Ammon's horn (tissue), 1 donor: ENCODE measurements at regions not wholly inside any gene's neighbourhood (a gene's known extent, or its start where the extent isn't known, plus 50 kb on each side); places are given as distances from the start of the nearest gene placed in this dataset.
"Not testable (repeated sequence)": the region's sequence is repeated elsewhere in the genome, so short reads cannot be mapped to it uniquely, and the experiment has no call there.

Experiments
- DNase-seq: peaks from one replicate; pipeline ENCODE4 v3.0.0-alpha.2; 2016; ENCODE audit warnings: low spot score

DNA sequence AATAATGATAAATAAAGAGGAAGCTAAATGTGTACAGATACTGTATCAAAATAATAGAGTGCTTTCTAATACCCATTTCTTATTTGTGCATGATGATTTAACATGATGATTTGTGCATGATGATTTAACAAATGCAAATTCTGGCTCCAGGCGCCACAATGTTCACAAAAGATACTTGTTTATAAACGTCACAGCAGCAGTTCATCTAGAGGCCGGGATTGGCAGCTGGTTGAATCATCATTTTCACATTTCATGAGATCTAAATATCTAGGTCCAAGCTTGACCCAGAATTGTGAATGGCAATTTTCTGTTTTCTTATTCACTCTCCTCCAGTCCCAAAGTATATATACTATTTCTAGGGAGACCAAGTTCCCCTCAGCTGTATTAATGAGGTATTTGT lies 322.0 kb downstream of the SUCLG1 start:
- DNase-seq: peak; percentile 10

DNA sequence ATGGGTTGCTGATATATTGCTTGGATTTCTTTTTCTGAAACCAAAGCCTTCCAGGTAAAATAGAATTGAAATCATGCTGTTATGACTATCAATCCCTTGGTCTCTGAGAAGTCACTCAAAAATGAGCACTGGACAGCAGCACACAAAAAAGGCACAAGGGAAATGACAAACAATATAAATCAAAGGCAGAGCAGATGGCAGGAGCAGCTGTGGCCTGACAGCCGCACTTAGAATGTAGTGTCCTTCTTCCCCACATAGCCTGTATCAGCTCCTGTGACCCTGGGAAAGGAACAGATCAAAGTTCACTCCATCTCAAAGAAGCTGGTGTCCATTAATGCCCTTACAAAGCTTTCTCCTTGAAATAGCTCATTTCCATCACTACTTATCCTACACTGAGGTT lies 326.7 kb downstream of the SUCLG1 start:
- DNase-seq: no peak

DNA sequence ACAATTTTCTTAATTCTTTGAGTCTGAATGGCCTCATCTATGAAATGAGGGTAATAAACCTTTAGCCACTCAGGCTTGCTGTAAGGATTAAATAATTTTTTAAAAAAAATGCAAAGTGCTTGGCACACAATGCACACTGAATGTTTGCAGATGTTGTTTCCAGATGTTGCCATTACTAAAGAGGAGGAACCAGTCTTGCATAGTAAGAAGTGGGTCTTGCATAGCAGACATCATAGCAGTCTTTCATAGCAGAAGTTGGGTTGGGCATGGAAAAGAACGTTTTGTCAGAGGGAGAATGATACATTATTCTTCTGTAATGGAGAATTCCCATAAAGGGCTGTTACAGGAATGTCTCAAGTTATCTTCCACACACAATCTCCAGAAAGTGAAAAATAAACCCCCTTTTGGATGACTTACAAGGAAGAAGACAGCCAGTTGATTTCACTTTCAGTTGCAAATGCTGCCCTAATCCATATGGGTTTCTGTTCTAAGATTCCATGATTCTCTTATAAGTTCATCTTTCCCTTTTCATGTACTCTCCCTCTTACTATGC lies 327.7 kb downstream of the SUCLG1 start:
- DNase-seq: no peak

DNA sequence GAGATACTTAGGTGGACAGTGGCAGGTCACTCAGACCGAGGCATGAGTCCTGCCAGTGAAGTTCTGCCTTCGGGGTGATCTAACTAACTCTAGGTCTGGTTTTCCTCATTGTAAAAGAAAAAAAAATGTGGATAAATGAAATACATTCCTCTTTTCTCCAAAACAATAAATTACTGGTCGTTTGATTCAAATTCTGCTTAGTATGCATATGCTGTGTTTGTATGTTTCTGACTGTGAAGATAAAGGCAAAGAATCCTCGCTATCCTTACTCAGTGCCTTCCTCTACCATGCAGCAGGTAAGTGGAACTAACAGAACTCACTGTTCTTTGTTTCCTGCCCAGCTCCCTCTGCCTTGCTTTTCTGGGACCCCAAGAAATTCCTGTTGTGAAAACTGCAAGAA lies 330.1 kb downstream of the SUCLG1 start:
- DNase-seq: no peak

DNA sequence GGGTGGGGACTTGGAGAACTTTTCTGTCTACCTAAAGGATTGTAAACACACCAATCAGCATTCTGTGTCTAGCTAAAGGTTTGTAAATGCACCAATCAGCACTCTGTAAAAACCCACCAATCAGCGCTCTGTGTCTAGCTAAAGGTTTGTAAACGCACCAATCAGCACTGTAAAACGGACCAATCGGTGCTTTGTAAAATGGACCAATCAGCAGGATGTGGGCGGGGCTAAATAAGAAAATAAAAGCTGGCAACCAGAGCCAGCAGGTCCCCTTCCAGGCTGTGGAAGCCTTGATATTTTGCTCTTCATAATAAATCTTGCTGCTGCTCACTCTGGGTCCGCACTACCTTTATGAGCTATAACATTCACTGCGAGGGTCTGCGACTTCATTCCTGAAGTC lies 331.3 kb downstream of the SUCLG1 start:
- DNase-seq: not testable (repeated sequence)

DNA sequence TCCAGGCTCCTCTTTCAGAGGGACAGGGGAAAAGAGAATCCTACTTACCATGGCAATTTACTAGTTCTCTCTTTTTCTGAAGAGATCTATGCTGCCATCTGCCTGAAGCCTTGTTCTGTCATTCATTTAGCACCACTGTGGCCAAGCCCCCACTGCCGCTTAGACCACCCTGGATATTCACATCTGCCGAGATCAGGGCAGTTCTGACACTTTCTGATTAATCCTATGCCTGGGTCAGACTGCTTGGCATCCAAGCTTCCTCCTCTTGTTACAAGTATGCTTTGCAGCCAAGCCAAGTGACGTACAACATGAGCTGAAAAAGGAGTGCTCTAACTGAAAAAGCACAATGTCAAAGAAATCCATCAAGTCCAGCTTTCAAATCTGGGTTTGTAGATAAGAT lies 332.6 kb downstream of the SUCLG1 start:
- no peak for DNase-seq

DNA sequence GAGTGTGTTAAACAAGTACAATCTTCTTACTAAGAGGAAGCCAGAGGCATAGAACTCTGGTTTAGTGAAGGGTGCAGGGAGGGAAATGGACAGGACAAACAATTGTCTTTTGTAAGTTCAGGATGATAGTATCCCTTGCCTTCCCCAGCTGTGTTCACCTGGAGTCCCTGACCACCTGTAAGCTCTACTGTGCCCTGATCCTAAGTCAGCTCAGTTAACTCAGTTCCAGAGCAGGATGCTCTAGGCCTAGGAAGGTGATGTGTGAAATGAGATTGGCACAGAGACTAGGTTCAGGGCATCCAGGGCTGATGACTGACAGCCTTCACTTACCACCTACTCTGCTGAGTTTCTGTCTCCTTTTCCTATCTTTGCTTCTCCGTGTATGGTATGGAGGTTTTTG lies 333.0 kb downstream of the SUCLG1 start:
- no peak for DNase-seq

DNA sequence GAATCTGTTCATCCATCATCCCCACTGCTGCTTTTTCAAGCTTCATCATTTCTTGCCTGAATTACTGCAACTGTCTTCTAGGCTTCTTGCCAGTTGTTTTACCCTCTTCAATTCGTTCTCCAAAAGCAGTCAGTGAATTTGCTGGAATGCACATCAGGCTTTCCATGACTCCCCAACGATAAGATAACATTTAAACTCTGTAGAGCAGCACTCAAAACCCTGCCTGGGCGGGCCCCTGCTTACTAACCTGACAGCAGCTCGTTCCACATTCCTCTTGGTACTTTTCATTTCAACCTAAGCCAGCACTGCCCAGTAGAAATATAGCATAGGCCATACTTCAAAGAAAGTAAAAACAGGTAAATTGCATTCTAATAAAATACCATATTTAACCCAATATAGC lies 342.9 kb downstream of the SUCLG1 start:
- DNase-seq: no peak

DNA sequence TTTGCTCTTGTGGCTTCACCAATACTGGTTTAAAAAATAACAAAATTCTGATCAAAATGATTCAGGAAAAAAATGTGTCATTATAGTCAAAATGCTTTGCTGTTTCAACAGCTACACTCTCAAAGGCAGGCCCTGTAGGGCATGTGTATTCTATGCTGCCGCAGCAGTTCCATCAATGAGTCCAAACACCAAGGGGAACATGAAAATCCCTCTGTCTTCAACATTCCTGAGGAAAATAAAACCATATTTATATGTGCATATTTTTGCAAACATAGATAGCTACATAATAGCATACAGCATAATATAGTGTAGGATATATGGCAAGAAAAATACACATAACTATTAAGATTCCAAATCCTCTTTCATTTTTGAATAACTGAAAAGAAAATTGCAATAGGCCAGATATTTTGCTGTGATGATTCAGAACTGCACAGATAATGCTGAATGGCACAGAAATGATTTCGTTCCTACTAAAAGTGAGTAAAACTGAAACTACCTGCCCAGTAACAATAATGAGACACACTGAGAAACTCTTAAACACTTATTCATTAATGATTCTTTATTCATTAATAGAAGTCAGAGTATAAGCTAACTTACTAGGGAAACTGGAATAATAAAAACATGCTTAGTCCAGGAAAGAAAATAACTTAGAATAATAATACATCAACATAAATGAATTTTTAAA lies 343.8 kb downstream of the SUCLG1 start:
- no peak for DNase-seq

DNA sequence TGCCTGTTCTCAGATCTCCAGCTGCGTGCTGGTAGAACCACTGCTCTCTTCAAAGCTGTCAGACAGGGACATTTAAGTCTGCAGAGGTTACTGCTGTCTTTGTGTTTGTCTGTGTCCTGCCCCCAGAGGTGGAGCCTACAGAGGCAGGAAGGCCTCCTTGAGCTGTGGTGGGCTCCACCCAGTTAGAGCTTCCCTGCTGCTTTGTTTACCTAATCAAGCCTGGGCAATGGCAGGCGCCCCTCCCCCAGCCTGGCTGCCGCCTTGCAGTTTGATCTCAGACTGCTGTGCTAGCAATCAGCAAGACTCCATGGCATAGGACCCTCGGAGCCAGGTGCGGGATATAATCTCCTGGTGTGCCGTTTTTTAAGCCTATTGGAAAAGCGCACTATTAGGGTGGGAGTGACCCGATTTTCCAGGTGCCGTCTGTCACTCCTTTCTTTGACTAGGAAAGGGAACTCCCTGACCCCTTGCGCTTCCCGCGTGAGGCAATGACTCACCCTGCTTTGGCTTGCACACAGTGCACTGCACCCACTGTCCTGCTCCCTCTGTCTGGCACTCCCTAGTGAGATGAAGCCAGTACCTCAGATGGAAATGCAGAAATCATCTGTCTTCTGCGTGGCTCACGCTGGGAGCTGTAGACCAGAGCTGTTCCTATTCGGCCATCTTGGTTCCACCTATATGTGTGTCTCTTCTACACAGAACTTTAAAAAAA lies 355.1 kb downstream of the SUCLG1 start:
- not testable (repeated sequence) for DNase-seq

DNA sequence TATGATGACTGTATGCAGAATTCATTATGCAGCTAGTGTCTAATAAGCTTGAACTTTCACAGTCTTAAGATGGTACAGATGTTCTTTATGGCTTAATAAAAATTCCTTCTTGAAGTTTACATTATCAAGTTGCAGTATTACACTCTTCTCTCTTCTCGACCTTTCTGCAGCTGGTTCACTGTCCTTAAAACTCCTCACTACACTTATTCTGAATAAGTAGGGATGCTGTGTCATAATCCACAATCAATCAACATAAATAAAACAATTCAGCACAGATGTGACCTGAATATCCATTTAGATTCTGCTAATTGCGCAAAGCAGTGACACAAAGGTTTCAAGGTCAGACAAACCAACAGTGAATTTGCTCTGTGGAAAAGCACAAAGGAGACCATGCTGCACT lies 356.8 kb downstream of the SUCLG1 start:
- no peak for DNase-seq

DNA sequence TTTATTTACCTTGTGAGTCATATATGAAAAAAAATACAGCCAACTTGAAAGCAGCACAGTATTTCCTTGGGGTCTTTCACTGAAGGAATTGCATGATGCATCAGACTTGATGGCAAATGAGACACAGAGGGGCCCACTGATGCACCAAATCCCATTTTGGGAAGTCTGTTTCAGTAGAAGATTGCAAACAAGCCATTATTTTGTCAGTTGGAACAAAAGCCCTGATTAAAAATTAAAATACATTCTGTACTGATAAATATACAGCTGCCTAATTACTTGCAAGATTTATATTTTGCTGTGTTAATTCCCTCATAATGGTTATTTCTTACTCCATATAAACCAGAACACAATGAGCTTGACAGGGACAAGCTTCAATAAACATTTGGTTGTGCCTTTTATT lies 370.4 kb downstream of the SUCLG1 start:
- no peak for DNase-seq

DNA sequence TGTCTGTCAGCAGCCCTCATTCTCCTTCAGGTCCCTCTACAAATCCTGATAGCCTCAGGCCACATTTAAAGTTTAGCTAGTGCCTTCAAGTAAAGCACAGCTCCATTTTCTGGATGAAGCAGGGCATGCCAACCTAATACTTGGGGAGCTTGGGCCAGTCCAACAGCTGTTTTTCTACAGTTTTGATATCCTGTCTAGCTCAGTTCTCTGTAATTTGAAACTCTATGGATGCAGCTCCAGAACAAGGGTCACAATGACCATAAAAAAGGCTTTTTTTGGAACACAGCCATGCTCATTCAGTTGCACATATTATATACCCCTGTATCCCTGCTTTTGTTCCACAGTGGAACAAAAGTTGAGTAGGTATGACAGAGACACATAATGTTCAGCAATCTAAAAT lies 373.5 kb downstream of the SUCLG1 start:
- no peak for DNase-seq

DNA sequence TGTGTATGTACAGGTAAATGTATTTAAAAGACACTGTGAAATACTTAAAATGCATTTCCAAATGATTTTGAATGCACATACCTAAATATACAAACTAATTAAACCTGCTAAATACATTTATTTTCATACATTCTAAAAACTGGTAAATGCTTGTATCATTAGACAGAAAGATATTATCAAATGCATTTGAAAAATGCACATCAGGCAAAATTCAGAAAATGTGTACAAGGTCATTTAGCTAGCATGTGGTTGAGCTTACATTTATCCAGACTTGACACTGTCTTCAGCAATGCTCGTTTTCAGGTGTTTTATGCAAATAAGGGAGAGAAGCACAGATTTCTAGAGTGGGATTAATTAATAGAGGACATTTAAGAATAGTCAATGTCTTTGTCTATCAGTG lies 374.2 kb downstream of the SUCLG1 start:
- DNase-seq: no peak

DNA sequence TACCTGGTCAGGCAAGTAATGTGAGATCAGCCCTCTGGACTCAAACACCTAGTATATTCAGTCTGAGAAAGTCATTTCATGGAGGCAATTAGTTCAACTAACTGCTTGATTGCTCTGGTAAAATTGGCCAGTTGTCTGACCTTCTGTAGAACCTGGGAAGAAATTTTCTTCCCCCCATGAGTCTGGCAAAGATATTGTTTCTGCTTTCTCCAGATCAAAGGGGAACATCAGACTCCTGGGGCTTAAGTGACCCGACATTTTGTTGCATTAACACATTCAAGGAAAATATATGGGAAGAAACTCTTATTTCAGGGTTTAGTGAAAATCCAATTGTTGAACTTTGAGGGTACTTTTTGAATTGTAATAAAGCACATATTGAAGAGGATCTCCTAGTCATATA lies 375.1 kb downstream of the SUCLG1 start:
- no peak for DNase-seq

DNA sequence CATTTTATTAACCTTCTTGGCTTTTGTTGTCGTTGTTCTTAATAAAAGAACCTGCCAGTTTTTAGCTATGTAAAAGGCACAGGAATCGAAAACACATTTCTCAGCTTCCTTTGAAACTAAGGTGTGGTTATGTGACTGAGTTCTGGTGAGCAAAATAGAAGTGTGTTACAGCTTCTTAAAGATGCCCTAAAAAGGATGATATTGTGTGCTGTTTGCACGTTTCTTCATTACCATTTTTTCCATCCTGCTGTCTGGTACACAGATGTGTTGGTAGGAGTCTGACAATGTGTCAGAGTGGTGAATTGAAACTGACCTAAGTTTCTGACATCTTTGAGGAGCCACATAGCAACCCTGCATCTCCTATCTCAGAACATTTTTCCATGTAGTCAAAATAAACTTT lies 380.6 kb downstream of the SUCLG1 start:
- no peak for DNase-seq

DNA sequence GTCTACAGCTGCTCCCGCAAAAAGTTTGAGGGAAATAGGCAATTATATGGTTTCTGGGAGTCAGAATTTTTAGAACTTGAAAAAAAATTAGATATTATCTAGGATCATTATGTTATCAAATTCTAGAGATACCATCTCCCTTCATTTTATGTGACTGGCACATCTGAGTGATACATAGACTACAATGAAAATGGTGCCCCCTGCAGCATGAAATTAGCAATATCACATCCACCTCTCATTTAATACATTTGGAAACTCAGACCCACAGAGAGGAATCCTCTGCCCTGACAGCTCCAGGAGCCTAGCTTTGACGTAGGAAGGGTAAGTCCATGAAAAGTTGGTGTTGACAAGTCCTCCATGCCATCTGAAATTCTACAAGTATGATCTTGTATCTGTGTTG lies 381.6 kb downstream of the SUCLG1 start:
- DNase-seq: peak; percentile 28

DNA sequence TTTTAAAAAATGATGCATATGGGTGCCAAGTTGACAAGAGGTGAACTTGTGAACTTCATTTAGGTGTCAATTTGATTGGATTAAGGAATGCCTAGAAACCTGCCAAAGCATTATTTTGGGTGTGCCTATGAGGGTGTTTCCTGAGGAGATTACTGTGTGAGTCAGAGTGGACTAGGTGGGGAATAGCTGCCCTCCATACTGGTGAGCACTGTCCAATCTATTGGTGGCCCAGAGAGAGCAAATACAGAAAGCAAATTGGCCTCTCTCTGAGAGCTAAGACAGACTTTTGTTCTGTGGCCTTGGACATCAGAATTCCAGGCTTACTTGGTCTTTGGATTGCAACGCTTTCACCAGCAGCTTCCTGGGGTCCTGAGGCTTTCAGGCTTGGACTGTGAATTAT lies 388.0 kb downstream of the SUCLG1 start:
- DNase-seq: no peak

DNA sequence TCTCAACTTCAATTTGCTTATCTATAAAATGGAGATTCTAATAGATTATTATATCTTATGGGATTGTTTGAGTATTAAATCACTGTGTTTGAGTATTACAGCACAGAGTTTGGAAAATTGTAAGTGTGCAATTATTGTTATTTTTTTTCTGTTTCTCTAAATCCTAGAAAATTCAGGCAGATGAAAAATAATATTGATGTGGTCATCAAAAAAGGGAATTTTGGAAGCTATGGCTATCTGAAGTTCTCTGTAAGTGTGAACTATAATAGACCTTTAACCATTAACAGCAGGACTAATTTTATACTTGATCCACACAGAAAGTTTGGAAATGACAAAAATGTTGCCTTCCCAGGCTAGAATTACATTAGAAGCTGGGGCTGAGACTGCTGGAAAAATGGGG lies 393.2 kb downstream of the SUCLG1 start:
- DNase-seq: no peak

DNA sequence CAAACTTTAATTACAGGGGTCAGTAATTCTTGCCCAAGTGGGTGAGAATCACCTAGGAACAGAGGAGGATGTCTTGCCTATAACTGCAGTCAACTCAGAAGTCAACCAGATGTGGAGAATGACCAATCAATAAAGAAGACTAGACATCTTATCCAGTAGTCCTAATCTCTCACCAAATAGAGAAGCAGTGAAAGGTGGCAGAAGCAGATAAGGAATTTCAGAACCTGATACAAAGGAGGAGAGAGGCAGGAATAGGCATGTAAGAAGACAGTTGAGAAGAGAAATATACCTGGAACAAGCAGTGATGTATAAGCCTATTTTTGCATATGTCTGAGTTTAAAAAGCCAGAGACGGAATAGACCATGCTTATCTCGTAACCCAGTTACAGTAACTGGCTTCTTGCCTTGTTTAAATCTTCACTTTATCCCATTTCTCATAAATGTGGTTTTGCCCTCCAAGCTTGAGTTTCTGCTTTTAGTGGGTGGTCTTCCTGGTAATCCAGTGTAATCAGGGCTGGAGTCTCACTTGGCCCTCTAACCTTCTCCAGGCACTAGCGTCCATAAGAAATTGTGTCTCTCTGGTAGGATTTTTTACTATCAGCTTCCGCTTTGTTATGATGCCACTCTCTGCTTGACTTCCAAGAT lies 401.0 kb downstream of the SUCLG1 start:
- DNase-seq: no peak

DNA sequence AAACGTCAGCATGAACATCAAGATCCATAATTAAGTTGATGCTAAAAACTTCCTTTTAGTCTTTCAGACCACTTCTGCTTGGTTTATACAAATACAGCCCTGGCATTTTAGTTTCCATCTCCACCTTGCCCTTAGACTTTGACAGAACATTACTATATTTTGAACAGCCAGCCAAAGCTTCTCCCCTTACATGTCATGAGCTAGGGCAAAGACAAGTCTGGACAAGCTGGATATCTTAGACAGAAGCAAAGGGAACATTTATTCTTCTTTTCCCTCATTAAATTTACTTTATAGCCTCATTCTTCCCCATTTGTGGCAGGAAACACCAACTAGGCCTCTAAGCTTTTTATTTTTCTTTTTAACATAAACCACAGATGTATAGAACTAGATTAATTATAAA lies 403.3 kb downstream of the SUCLG1 start:
- DNase-seq: no peak

DNA sequence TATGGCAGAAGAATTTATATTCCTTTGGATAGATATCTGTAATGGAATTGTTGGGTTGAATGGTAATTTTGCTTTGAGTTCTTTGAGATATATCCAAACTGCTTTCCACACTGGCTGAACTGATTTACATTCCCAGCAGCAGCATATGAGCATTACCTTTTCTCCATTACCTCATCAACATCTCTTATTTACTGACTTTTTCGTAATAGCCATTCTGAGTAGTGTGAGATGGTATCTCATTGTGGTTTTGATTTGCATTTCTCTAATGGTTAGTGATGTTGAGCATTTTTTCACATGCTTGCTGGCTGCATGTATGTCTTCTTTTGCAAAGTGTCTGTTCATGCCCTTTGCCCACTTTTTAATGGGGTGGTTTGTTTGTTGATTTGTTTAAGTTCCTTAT lies 404.5 kb downstream of the SUCLG1 start:
- DNase-seq: not testable (repeated sequence)

DNA sequence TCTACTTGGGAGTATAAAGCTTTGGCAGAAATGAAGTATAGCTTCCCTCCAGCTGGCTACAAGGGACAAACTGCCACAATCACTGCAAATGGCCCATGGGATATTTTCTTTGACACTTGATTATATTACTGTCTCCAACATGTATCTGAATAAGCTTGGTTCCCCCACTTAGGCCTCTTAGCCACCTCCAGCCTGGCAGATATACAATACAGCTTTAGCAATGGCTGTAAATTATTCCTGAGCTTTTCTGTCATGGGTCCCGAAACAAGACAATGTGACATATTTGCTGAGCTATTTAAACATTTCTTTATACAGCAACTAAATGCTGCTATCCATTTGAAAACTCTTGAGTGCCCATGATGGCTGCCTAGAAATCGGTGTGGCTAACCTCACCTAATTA lies 406.2 kb downstream of the SUCLG1 start:
- DNase-seq: no peak
